Esophagus muscularis mucosa (tissue), 4 donors: ENCODE measurements at regions not wholly inside any gene's neighbourhood (a gene's known extent, or its start where the extent isn't known, plus 50 kb on each side); places are given as distances from the start of the nearest gene placed in this dataset.
"Not testable (repeated sequence)": the region's sequence is repeated elsewhere in the genome, so short reads cannot be mapped to it uniquely, and the experiment has no call there.

ENCODE experiments used
- DNase-seq: peaks from one replicate; pipeline ENCODE4 v3.0.0-alpha.2; 2017; ENCODE audit errors: extremely low spot score
- H3K27ac ChIP-seq, 4 donors: fragments of 200-600 bp; sonication (generic); replicated peaks in 1 of 4; 1 replicate in 3 of 4; 2 replicates in 1 of 4; pipeline ENCODE4 v1.5.1; 2016 to 2019; ENCODE audit warnings: mild to moderate bottlenecking in 1 of 4
- H3K27me3 ChIP-seq, 4 donors: fragments of 200-600 bp; sonication (generic); one replicate each; pipeline versions ENCODE4 v1.5.1 to v1.6.0; 2016 to 2019
- H3K36me3 ChIP-seq, 4 donors: fragments of 200-600 bp; sonication (generic); one replicate each; pipeline ENCODE4 v1.5.1; 2016 to 2019
- H3K4me1 ChIP-seq, 4 donors: fragments of 200-600 bp; sonication (generic); one replicate each; pipeline ENCODE4 v1.5.1; 2016 to 2019
- H3K4me3 ChIP-seq, 4 donors: fragments of 200-600 bp; sonication (generic); 1 replicate in 2 of 4; 2 replicates in 2 of 4; pipeline ENCODE4 v1.5.1; 2016 to 2019; ENCODE audit warnings: mild to moderate bottlenecking in 4 of 4, moderate library complexity in 1 of 4
- H3K9me3 ChIP-seq, 4 donors: fragments of 200-600 bp; sonication (generic); 1 replicate in 3 of 4; 2 replicates in 1 of 4; pipeline ENCODE4 v1.5.1; 2016 to 2019
- CTCF ChIP-seq, 3 experiments: fragments of 200-600 bp in 2 of 3; fragments of 450-650 bp in 1 of 3; sonication (generic) in 2 of 3; IDR thresholded peaks; one replicate each; pipeline ENCODE4 v1.5.1; 2017 to 2019; ENCODE audit warnings: antibody characterized with exemption in 3 of 3, mild to moderate bottlenecking in 2 of 3, moderate library complexity in 1 of 3
- EP300 ChIP-seq: sonication (generic); formaldehyde crosslinking; IDR thresholded peaks from one replicate; pipeline ENCODE4 v1.6.1; 2017; ENCODE audit warnings: antibody characterized with exemption
- POLR2A ChIP-seq: fragments of 450-650 bp; IDR thresholded peaks from one replicate; pipeline ENCODE4 v1.6.1; 2017; ENCODE audit warnings: antibody characterized with exemption, moderate library complexity, mild to moderate bottlenecking, low read depth
- POLR2AphosphoS5 ChIP-seq, 2 donors: sonication (generic); formaldehyde crosslinking; IDR thresholded peaks; one replicate each; pipeline ENCODE4 v1.6.1; 2017; ENCODE audit warnings: antibody characterized with exemption in 2 of 2
- WGBS: methylation state at CpG from one replicate; pipeline ENCODE4 v1.1.5; 2018; 5-methylcytosine and 5-hydroxymethylcytosine counted together
- intact Hi-C: fragments of 100-400 bp; cut with DNase I; formaldehyde crosslinking; loops from one replicate; pipeline ENCODE4 v1.15.1; 2023

DNA sequence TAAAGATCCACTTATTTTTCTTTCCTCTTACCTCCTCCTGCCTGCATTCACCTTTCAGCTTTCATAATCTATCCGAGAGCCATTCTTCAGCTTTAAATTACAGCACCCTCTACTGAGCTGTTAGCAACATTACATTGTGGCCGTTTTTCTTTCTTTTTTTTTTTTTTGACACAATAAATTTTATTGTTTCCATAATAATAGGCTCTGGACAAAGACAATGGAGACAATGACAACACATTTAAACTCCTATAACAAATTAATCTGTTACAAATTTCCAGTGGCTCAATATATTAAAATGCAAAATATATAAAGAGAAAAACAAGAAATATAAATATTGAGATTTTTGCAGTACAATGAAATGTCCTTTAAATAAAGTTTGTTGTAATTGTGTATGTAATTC lies 312.7 kb upstream of the COX7C start:
- DNase-seq, H3K4me1 ChIP-seq, H3K9me3 ChIP-seq, intact Hi-C loops, H3K27ac ChIP-seq, H3K4me3 ChIP-seq, H3K27me3 ChIP-seq, H3K36me3 ChIP-seq: not testable (repeated sequence)
- TF ChIP-seq CTCF (IDR thresholded peaks at IDR 0.05) = peak in 2 of 3 experiments; percentile 50 to 52
- WGBS = 2% methylated on average over 2 of the region's 2 CpGs

- intact Hi-C loops = no loop called here
- no peaks in the 10 kb centered on the region for H3K9me3 ChIP-seq
- no peaks in the 10 kb centered on the region for H3K27me3 ChIP-seq
- no peak overlapping the region for H3K27ac ChIP-seq
- no peaks in the 10 kb centered on the region for H3K36me3 ChIP-seq
- DNase-seq = no peak
- no peaks in the 10 kb centered on the region for H3K4me1 ChIP-seq
- no peak overlapping the region for H3K4me3 ChIP-seq
- TF ChIP-seq POLR2AphosphoS5 (IDR thresholded peaks at IDR 0.05) (no peak), EP300 (no peak), CTCF (IDR thresholded peaks at IDR 0.05) (no peak), POLR2A (no peak)
Observed at GRCh38 chr5:86314951-86315350, 302.8 kb upstream of the COX7C start.

- H3K27ac ChIP-seq = no peak overlapping the region
- no peaks in the 10 kb centered on the region for H3K9me3 ChIP-seq
- peaks cover 0 to 7% (median 0%) of the 10 kb centered on the region in 4 donors for H3K4me1 ChIP-seq
- no peaks in the 10 kb centered on the region for H3K27me3 ChIP-seq
- no peak for TF ChIP-seq POLR2A
- TF ChIP-seq POLR2AphosphoS5 (IDR thresholded peaks at IDR 0.05) = no peak
- no peak for TF ChIP-seq EP300
- no peak for TF ChIP-seq CTCF (IDR thresholded peaks at IDR 0.05)
- no peak for DNase-seq
- H3K36me3 ChIP-seq = no peaks in the 10 kb centered on the region
- H3K4me3 ChIP-seq = no peak overlapping the region
- intact Hi-C loops = no loop called here
Observed at GRCh38 chr5:86320266-86320665, 297.5 kb upstream of the COX7C start.

DNA sequence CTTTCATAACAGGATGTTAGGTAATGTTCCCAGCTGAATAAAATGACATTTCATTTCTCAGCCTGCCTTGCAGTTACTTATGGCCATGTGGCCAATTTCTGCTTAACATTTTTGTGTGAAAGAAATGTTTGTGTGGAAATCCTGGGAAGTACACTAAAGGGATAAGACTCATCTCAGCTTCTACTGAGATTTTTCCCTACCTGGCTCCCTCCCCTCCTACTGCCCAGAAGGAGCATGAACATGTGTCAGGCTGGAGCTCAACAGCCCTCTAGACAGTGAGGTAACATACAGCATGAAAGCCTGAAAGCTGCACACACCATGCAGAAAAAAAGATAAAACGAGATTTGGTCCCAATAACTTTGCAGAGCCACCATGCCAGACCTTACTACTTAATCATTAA lies 288.4 kb upstream of the COX7C start:
- WGBS = 76% methylated on average over 1 of the region's 1 CpG
- intact Hi-C loops = no loop called here
- H3K4me3 ChIP-seq = no peak overlapping the region

GRCh38 chr5:86330736-86331135 lies 287.0 kb upstream of the COX7C start:
- intact Hi-C loops = no loop called here
- Histone ChIP-seq H3K9me3 (no peaks in the 10 kb centered on the region), H3K27me3 (no peaks in the 10 kb centered on the region), H3K4me1 (no peaks in the 10 kb centered on the region), H3K4me3 (no peak overlapping the region), H3K36me3 (no peaks in the 10 kb centered on the region), H3K27ac (no peak overlapping the region)
- 91% methylated on average over 2 of the region's 2 CpGs for WGBS
- DNase-seq = no peak
- no peak for TF ChIP-seq POLR2A
- TF ChIP-seq POLR2AphosphoS5 (IDR thresholded peaks at IDR 0.05) = no peak
- no peak for TF ChIP-seq CTCF (IDR thresholded peaks at IDR 0.05)
- no peak for TF ChIP-seq EP300

More for the DNA sequence above, 288.4 kb upstream of the COX7C start:
- H3K4me1 ChIP-seq = no peaks in the 10 kb centered on the region
- no peaks in the 10 kb centered on the region for H3K27me3 ChIP-seq
- H3K9me3 ChIP-seq = no peaks in the 10 kb centered on the region
- TF ChIP-seq POLR2AphosphoS5 (IDR thresholded peaks at IDR 0.05) (no peak), EP300 (no peak)
- no peak for DNase-seq
- no peak overlapping the region for H3K27ac ChIP-seq
- H3K36me3 ChIP-seq = no peaks in the 10 kb centered on the region
